ENCODE measurements at regions not wholly inside any gene's neighbourhood (a gene's known extent, or its start where the extent isn't known, plus 50 kb on each side); places are given as distances from the start of the nearest gene placed in this dataset.

DNA sequence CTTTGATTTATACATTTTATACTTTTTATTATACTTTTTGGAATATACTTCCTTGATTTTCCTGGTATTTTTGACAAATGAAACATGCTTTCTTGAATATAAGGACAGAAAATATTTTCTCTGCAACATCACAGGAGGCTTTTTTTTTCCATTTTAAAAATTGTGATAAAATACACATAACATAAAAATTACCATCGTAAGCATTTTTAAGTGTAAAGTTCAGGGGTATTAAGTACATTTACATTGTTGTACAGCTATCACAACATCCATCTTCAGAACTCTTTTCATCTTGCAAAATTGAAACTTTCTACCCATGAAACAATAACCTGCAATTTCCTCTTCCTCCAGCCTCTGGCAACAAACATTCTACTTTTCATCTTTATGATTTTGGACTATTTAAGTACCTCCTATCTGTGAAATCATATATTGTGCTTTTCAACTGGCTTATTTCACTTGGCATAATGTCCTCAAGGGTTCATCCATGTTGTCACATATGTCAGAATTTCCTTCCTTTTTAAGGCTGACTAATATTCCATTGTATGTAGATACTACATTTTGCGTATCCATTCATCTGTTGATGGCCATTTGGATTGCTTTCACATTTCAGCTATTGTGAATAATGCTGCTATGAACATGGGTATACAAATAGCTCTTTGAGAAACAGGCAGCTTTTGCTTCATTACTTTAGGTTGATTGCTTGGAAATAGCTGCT lies 412.6 kb downstream of the RAPGEF2 start:
- intact Hi-C loops (cut with DNase I): no loop called here
- Histone ChIP-seq H3K27me3 (no peaks in the 10 kb centered on the region), H3K4me3 (no peak overlapping the region), H3K27ac (no peak overlapping the region), H3K36me3 (no peaks in the 10 kb centered on the region), H3K4me1 (no peaks in the 10 kb centered on the region), H3K9me3 (no peaks in the 10 kb centered on the region)
- DNase-seq: no peak
- no peak for TF ChIP-seq EP300 (IDR thresholded peaks at IDR 0.05)
- TF ChIP-seq POLR2A (IDR thresholded peaks at IDR 0.05): no peak
- TF ChIP-seq POLR2AphosphoS5 (IDR thresholded peaks at IDR 0.05): no peak
- TF ChIP-seq CTCF (IDR thresholded peaks at IDR 0.05): no peak
- WGBS, 2 donors: 87 to 92% methylated on average over 2 of the region's 2 CpGs

DNA sequence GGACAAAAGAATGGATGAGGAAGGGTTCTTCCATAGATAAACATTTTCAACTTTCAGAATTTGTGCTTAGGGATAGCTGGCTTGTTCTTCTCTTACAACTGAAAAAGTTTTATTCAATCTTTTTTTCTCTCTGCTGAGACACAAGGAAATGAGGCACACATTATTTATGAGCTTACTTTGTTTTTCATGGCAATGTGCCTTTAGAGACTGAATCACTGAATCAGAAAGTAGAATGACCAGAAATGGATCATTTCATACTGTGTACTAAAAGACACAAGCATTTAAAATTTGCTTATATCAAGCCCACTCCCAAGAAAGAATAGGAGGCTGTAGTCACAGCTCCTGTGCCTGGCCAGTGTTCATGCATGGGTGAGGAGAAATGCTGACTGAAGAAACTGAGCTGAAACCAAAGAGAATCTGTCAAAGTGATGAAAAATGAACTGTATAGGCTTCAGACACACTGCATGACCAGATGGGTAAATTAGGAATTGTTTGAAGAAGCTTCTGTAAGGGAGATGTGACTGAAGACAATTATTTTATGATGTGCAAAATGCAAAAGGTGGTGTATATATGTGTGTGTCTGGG lies 413.8 kb downstream of the RAPGEF2 start:
- H3K27me3 ChIP-seq: no peaks in the 10 kb centered on the region
- intact Hi-C loops (cut with DNase I): no loop called here
- no peak for DNase-seq
- no peak overlapping the region for H3K4me3 ChIP-seq
- no peaks in the 10 kb centered on the region for H3K36me3 ChIP-seq
- no peaks in the 10 kb centered on the region for H3K9me3 ChIP-seq
- TF ChIP-seq POLR2A (IDR thresholded peaks at IDR 0.05): no peak
- no peak for TF ChIP-seq EP300 (IDR thresholded peaks at IDR 0.05)
- no peak for TF ChIP-seq POLR2AphosphoS5 (IDR thresholded peaks at IDR 0.05)
- TF ChIP-seq CTCF (IDR thresholded peaks at IDR 0.05): no peak
- H3K4me1 ChIP-seq: no peaks in the 10 kb centered on the region
- no peak overlapping the region for H3K27ac ChIP-seq

DNA sequence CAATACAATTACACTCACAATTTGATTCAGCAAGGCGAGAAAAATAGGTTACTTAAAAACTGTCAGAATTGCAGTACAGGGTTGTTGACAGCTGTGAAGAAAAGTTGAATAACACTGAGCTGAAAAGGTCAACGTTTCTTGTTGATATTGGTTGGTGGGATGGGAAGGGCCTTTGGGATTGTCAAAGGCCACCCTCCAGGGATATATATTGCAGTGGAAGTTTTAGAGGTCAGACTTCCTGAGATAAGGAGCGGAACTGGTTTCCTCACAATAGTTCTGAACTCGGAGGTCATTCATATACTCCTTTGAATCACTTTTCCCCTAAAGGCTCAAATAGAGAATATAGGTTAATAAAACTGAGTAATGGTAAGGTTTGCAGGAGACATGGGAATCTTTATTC lies 417.2 kb downstream of the RAPGEF2 start:
- no peaks in the 10 kb centered on the region for H3K4me1 ChIP-seq
- no peak for DNase-seq
- intact Hi-C loops (cut with DNase I): no loop called here
- H3K9me3 ChIP-seq: no peaks in the 10 kb centered on the region
- H3K27me3 ChIP-seq: no peaks in the 10 kb centered on the region
- TF ChIP-seq CTCF (IDR thresholded peaks at IDR 0.05): no peak
- no peak for TF ChIP-seq POLR2AphosphoS5 (IDR thresholded peaks at IDR 0.05)
- no peak for TF ChIP-seq EP300 (IDR thresholded peaks at IDR 0.05)
- TF ChIP-seq POLR2A (IDR thresholded peaks at IDR 0.05): no peak
- WGBS, 2 donors: 47 to 48% methylated on average over 4 of the region's 4 CpGs
- H3K36me3 ChIP-seq: no peaks in the 10 kb centered on the region
- no peak overlapping the region for H3K27ac ChIP-seq
- no peak overlapping the region for H3K4me3 ChIP-seq

DNA sequence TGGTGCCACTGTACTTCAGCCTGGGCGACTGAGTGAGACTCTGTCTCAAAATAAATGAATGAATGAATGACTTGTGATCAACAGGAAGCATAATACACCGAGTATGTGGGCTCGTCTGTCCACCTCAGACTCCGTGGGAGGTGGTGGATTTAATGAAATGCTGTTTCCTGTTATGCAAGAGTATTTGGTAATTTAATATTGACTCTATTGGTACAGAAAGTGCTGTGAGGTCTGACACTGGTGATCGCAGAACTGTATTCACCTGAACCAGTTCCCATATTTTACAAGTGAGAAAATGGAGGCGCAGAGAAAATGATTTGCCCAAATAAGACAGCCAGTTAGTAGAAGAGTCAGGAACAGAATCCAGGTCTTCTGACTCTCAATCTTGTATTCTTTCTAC lies 423.3 kb downstream of the RAPGEF2 start:
- no peaks in the 10 kb centered on the region for H3K4me1 ChIP-seq
- H3K27me3 ChIP-seq: no peaks in the 10 kb centered on the region
- no peaks in the 10 kb centered on the region for H3K36me3 ChIP-seq
- no peak for TF ChIP-seq CTCF (IDR thresholded peaks at IDR 0.05)
- TF ChIP-seq EP300 (IDR thresholded peaks at IDR 0.05): no peak
- no peak for TF ChIP-seq POLR2AphosphoS5 (IDR thresholded peaks at IDR 0.05)
- TF ChIP-seq POLR2A (IDR thresholded peaks at IDR 0.05): no peak
- H3K27ac ChIP-seq: no peak overlapping the region
- intact Hi-C loops (cut with DNase I): no loop called here
- no peaks in the 10 kb centered on the region for H3K9me3 ChIP-seq
- DNase-seq: no peak
- 79 to 84% methylated on average over 6 of the region's 6 CpGs for WGBS, 2 donors
- no peak overlapping the region for H3K4me3 ChIP-seq

- intact Hi-C loops (cut with DNase I): no loop called here
- 87 to 91% methylated on average over 1 of the region's 1 CpG for WGBS, 2 donors
- no peaks in the 10 kb centered on the region for H3K36me3 ChIP-seq
- TF ChIP-seq POLR2AphosphoS5 (IDR thresholded peaks at IDR 0.05): no peak
- no peak for TF ChIP-seq CTCF (IDR thresholded peaks at IDR 0.05)
- no peak for TF ChIP-seq POLR2A (IDR thresholded peaks at IDR 0.05)
- TF ChIP-seq EP300 (IDR thresholded peaks at IDR 0.05): no peak
- H3K9me3 ChIP-seq: peaks cover 0 to 7% (median 5%) of the 10 kb centered on the region in 4 donors
- H3K4me1 ChIP-seq: no peaks in the 10 kb centered on the region
- no peak for DNase-seq
- H3K27me3 ChIP-seq: no peaks in the 10 kb centered on the region
- H3K27ac ChIP-seq: no peak overlapping the region
- no peak overlapping the region for H3K4me3 ChIP-seq
Observed at GRCh38 chr4:159534655-159535054, 431.8 kb downstream of the RAPGEF2 start.

Measured in sigmoid colon (tissue), 6 donors.